HEK293 (cell line): ENCODE measurements at regions not wholly inside any gene's neighbourhood (a gene's known extent, or its start where the extent isn't known, plus 50 kb on each side); places are given as distances from the start of the nearest gene placed in this dataset.

Experiments
- EGR2 ChIP-seq: fragments of 450-650 bp; formaldehyde crosslinking; IDR thresholded peaks from 2 replicates; pipeline ENCODE4 v1.5.1; 2016; ENCODE audit warnings: low read depth, missing biosample characterization, missing genetic modification characterization
- HOXA7 ChIP-seq: sonication (generic); formaldehyde crosslinking; IDR thresholded peaks from 2 replicates; pipeline ENCODE4 v1.8.1; 2022; ENCODE audit warnings: missing genetic modification reagents, borderline replicate concordance
- KLF8 ChIP-seq: fragments of 450-650 bp; formaldehyde crosslinking; IDR thresholded peaks from 2 replicates; pipeline ENCODE4 v1.5.1; 2016; ENCODE audit warnings: missing biosample characterization, missing genetic modification characterization
- PRDM1 ChIP-seq: fragments of 450-650 bp; formaldehyde crosslinking; IDR thresholded peaks from 2 replicates; pipeline ENCODE4; 2016; ENCODE audit warnings: missing biosample characterization, missing genetic modification characterization
- SETDB1 ChIP-seq: IDR thresholded peaks from one replicate; pipeline ENCODE4 v1.6.1; 2017; ENCODE audit warnings: mild to moderate bottlenecking, low read length, moderate library complexity, mixed read lengths; ENCODE audit not compliant: insufficient read length
- YY1 ChIP-seq: fragments of 450-650 bp; formaldehyde crosslinking; IDR thresholded peaks from 2 replicates; pipeline ENCODE4 v1.5.1; 2018; ENCODE audit warnings: missing biosample characterization, missing genetic modification characterization
- ZBTB7A ChIP-seq: fragments of 450-650 bp; formaldehyde crosslinking; IDR thresholded peaks from 2 replicates; pipeline ENCODE4 v1.5.1; 2016; ENCODE audit warnings: low read depth, missing biosample characterization, missing genetic modification characterization
- TF ChIP-seq, protein P1 (sequence below): fragments of 450-650 bp; formaldehyde crosslinking; IDR thresholded peaks from 2 replicates; pipeline ENCODE4 v1.5.1; 2016; ENCODE audit warnings: missing biosample characterization, missing genetic modification characterization
- TF ChIP-seq, protein P2 (sequence below): fragments of 450-650 bp; formaldehyde crosslinking; IDR thresholded peaks from 2 replicates; pipeline ENCODE4 v1.5.1; 2016; ENCODE audit warnings: missing biosample characterization, missing genetic modification characterization
- TF ChIP-seq, protein P3 (sequence below): fragments of 450-650 bp; formaldehyde crosslinking; IDR thresholded peaks from 2 replicates; pipeline ENCODE4 v1.5.1; 2017; ENCODE audit warnings: missing biosample characterization, missing genetic modification characterization
- TF ChIP-seq, protein P4 (sequence below): fragments of 450-650 bp; formaldehyde crosslinking; IDR thresholded peaks from 2 replicates; pipeline ENCODE4 v1.5.1; 2016; ENCODE audit warnings: missing biosample characterization, missing genetic modification characterization
- TF ChIP-seq, protein P5 (sequence below): fragments of 450-650 bp; formaldehyde crosslinking; conservative IDR thresholded peaks from 2 replicates; pipeline ENCODE4 v1.5.1; 2016; ENCODE audit warnings: low read depth, missing biosample characterization, missing genetic modification characterization
- TF ChIP-seq, protein P6 (sequence below): fragments of 450-650 bp; formaldehyde crosslinking; IDR thresholded peaks from 2 replicates; pipeline ENCODE4 v1.5.1; 2016; ENCODE audit warnings: missing biosample characterization, missing genetic modification characterization
- TF ChIP-seq, protein P7 (sequence below): fragments of 450-650 bp; formaldehyde crosslinking; IDR thresholded peaks from 2 replicates; pipeline ENCODE4 v1.5.1; 2016; ENCODE audit warnings: missing biosample characterization, missing genetic modification characterization

DNA sequence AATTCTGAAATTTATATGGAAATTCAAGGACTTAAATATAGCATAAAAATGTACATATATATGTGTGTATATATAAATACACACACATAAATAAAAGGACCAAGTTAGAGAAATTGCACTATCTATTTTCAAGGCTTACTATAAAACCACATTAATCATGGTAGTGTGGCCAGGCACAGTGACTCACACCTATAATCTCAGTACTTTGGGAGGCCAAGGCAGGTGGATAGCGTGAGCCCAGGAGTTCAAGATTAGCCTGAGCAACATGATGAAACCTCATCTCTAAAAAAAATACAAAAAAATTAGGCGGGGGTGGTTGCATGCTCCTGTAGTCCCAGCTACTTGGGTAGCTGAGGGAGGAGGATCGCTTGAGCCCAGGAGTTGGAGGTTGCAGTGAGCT is 171.4 kb upstream of the GORAB start:
- TF ChIP-seq EGR2 (tag by site-specific recombination) (no peak), SETDB1 (no peak), HOXA7 (CRISPR knock-in tag) (no peak), PRDM1 (tag by site-specific recombination) (no peak), YY1 (tag by site-specific recombination) (no peak), KLF8 (tag by site-specific recombination) (no peak), ZBTB7A (tag by site-specific recombination) (no peak)
- TF ChIP-seq, protein P1, sequence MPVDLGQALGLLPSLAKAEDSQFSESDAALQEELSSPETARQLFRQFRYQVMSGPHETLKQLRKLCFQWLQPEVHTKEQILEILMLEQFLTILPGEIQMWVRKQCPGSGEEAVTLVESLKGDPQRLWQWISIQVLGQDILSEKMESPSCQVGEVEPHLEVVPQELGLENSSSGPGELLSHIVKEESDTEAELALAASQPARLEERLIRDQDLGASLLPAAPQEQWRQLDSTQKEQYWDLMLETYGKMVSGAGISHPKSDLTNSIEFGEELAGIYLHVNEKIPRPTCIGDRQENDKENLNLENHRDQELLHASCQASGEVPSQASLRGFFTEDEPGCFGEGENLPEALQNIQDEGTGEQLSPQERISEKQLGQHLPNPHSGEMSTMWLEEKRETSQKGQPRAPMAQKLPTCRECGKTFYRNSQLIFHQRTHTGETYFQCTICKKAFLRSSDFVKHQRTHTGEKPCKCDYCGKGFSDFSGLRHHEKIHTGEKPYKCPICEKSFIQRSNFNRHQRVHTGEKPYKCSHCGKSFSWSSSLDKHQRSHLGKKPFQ (tag by site-specific recombination): no peak
- TF ChIP-seq, protein P2, sequence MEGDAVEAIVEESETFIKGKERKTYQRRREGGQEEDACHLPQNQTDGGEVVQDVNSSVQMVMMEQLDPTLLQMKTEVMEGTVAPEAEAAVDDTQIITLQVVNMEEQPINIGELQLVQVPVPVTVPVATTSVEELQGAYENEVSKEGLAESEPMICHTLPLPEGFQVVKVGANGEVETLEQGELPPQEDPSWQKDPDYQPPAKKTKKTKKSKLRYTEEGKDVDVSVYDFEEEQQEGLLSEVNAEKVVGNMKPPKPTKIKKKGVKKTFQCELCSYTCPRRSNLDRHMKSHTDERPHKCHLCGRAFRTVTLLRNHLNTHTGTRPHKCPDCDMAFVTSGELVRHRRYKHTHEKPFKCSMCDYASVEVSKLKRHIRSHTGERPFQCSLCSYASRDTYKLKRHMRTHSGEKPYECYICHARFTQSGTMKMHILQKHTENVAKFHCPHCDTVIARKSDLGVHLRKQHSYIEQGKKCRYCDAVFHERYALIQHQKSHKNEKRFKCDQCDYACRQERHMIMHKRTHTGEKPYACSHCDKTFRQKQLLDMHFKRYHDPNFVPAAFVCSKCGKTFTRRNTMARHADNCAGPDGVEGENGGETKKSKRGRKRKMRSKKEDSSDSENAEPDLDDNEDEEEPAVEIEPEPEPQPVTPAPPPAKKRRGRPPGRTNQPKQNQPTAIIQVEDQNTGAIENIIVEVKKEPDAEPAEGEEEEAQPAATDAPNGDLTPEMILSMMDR (tag by site-specific recombination): no peak
- TF ChIP-seq, protein P3, sequence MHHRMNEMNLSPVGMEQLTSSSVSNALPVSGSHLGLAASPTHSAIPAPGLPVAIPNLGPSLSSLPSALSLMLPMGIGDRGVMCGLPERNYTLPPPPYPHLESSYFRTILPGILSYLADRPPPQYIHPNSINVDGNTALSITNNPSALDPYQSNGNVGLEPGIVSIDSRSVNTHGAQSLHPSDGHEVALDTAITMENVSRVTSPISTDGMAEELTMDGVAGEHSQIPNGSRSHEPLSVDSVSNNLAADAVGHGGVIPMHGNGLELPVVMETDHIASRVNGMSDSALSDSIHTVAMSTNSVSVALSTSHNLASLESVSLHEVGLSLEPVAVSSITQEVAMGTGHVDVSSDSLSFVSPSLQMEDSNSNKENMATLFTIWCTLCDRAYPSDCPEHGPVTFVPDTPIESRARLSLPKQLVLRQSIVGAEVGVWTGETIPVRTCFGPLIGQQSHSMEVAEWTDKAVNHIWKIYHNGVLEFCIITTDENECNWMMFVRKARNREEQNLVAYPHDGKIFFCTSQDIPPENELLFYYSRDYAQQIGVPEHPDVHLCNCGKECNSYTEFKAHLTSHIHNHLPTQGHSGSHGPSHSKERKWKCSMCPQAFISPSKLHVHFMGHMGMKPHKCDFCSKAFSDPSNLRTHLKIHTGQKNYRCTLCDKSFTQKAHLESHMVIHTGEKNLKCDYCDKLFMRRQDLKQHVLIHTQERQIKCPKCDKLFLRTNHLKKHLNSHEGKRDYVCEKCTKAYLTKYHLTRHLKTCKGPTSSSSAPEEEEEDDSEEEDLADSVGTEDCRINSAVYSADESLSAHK (tag by site-specific recombination): no peak
- TF ChIP-seq, protein P4, sequence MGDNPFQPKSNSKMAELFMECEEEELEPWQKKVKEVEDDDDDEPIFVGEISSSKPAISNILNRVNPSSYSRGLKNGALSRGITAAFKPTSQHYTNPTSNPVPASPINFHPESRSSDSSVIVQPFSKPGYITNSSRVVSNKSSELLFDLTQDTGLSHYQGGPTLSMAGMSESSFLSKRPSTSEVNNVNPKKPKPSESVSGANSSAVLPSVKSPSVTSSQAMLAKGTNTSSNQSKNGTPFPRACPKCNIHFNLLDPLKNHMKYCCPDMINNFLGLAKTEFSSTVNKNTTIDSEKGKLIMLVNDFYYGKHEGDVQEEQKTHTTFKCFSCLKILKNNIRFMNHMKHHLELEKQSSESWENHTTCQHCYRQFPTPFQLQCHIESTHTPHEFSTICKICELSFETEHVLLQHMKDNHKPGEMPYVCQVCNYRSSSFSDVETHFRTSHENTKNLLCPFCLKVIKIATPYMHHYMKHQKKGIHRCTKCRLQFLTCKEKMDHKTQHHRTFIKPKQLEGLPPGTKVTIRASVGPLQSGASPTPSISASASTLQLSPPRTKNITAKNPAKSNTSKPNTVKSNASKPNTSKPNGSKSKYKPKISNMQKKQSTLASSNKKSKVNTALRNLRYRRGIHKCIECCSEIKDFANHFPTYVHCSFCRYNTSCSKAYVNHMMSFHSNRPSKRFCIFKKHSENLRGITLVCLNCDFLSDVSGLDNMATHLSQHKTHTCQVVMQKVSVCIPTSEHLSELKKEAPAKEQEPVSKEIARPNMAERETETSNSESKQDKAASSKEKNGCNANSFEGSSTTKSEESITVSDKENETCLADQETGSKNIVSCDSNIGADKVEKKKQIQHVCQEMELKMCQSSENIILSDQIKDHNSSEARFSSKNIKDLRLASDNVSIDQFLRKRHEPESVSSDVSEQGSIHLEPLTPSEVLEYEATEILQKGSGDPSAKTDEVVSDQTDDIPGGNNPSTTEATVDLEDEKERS (tag by site-specific recombination): no peak
- TF ChIP-seq, protein P5, sequence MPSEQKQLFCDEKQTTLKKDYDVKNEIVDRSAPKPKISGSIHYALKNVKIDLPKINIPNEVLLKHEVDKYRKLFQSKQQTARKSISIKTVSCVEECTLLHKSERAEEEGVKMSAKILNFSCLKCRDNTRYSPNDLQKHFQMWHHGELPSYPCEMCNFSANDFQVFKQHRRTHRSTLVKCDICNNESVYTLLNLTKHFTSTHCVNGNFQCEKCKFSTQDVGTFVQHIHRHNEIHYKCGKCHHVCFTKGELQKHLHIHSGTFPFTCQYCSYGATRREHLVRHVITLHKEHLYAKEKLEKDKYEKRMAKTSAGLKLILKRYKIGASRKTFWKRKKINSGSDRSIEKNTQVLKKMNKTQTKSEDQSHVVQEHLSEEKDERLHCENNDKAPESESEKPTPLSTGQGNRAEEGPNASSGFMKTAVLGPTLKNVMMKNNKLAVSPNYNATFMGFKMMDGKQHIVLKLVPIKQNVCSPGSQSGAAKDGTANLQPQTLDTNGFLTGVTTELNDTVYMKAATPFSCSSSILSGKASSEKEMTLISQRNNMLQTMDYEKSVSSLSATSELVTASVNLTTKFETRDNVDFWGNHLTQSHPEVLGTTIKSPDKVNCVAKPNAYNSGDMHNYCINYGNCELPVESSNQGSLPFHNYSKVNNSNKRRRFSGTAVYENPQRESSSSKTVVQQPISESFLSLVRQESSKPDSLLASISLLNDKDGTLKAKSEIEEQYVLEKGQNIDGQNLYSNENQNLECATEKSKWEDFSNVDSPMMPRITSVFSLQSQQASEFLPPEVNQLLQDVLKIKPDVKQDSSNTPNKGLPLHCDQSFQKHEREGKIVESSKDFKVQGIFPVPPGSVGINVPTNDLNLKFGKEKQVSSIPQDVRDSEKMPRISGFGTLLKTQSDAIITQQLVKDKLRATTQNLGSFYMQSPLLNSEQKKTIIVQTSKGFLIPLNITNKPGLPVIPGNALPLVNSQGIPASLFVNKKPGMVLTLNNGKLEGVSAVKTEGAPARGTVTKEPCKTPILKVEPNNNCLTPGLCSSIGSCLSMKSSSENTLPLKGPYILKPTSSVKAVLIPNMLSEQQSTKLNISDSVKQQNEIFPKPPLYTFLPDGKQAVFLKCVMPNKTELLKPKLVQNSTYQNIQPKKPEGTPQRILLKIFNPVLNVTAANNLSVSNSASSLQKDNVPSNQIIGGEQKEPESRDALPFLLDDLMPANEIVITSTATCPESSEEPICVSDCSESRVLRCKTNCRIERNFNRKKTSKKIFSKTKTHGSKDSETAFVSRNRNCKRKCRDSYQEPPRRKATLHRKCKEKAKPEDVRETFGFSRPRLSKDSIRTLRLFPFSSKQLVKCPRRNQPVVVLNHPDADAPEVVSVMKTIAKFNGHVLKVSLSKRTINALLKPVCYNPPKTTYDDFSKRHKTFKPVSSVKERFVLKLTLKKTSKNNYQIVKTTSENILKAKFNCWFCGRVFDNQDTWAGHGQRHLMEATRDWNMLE: no peak
- TF ChIP-seq, protein P6, sequence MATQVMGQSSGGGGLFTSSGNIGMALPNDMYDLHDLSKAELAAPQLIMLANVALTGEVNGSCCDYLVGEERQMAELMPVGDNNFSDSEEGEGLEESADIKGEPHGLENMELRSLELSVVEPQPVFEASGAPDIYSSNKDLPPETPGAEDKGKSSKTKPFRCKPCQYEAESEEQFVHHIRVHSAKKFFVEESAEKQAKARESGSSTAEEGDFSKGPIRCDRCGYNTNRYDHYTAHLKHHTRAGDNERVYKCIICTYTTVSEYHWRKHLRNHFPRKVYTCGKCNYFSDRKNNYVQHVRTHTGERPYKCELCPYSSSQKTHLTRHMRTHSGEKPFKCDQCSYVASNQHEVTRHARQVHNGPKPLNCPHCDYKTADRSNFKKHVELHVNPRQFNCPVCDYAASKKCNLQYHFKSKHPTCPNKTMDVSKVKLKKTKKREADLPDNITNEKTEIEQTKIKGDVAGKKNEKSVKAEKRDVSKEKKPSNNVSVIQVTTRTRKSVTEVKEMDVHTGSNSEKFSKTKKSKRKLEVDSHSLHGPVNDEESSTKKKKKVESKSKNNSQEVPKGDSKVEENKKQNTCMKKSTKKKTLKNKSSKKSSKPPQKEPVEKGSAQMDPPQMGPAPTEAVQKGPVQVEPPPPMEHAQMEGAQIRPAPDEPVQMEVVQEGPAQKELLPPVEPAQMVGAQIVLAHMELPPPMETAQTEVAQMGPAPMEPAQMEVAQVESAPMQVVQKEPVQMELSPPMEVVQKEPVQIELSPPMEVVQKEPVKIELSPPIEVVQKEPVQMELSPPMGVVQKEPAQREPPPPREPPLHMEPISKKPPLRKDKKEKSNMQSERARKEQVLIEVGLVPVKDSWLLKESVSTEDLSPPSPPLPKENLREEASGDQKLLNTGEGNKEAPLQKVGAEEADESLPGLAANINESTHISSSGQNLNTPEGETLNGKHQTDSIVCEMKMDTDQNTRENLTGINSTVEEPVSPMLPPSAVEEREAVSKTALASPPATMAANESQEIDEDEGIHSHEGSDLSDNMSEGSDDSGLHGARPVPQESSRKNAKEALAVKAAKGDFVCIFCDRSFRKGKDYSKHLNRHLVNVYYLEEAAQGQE: no peak
- TF ChIP-seq, protein P7, sequence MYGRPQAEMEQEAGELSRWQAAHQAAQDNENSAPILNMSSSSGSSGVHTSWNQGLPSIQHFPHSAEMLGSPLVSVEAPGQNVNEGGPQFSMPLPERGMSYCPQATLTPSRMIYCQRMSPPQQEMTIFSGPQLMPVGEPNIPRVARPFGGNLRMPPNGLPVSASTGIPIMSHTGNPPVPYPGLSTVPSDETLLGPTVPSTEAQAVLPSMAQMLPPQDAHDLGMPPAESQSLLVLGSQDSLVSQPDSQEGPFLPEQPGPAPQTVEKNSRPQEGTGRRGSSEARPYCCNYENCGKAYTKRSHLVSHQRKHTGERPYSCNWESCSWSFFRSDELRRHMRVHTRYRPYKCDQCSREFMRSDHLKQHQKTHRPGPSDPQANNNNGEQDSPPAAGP (tag by site-specific recombination): no peak
